Endothelial cell of hepatic sinusoid (primary cell): ENCODE measurements at regions not wholly inside any gene's neighbourhood (a gene's known extent, or its start where the extent isn't known, plus 50 kb on each side); places are given as distances from the start of the nearest gene placed in this dataset.
"Not testable (repeated sequence)": the region's sequence is repeated elsewhere in the genome, so short reads cannot be mapped to it uniquely, and the experiment has no call there.

Experiments used
- in situ Hi-C: cut with HindIII; loops from 2 replicates; pipeline ENCODE4 v1.10.0; 2017; ENCODE audit warnings: low sequenced_read_pairs

DNA sequence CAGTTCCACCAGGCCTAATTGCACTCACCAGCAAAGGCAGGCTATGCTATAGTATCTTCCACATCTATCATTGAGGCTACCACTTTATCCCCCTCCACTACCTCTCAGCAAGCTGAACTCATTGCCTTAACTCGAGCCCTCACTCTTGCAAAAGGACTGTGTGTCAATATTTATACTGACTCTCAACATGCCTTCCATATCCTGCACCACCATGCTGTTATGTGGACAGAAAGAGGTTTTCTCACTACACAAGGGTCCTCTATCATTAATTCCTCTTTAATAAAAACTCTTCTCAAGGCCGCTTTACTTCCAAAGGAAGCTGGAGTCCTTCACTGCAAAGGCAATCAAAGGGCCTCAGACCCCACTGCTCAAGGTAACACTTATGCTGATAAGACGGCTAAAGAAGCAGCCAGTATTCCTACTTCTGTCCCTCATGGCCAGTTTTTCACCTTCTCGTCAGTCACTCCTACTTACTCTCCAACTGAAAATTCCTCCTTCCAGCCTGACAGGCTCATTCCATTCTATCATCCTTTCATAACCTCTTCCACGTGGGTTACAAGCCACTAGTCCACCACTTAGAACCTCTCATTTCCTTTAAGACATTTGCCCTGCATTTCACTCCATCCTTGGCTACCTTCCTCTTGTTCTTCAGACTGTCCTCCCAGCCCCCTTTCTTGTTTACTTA lies 1110.9 kb upstream of the TMEM132C start:
- in situ Hi-C loops = not testable (repeated sequence)

- in situ Hi-C loops = not testable (repeated sequence)
Measured at GRCh38 chr12:127157501-127158366, 1109.2 kb upstream of the TMEM132C start.

- in situ Hi-C loops = no loop called here
Measured at GRCh38 chr12:127158385-127159061, 1108.4 kb upstream of the TMEM132C start.

- in situ Hi-C loops = no loop called here
Measured at GRCh38 chr12:127161466-127161865, 1105.5 kb upstream of the TMEM132C start.

- in situ Hi-C loops = no loop called here
Measured at GRCh38 chr12:127162307-127162706, 1104.7 kb upstream of the TMEM132C start.

GRCh38 chr12:127162902-127163301 lies 1104.1 kb upstream of the TMEM132C start:
- in situ Hi-C loops = no loop called here

GRCh38 chr12:127165567-127166392 lies 1101.2 kb upstream of the TMEM132C start:
- in situ Hi-C loops = no loop called here

DNA sequence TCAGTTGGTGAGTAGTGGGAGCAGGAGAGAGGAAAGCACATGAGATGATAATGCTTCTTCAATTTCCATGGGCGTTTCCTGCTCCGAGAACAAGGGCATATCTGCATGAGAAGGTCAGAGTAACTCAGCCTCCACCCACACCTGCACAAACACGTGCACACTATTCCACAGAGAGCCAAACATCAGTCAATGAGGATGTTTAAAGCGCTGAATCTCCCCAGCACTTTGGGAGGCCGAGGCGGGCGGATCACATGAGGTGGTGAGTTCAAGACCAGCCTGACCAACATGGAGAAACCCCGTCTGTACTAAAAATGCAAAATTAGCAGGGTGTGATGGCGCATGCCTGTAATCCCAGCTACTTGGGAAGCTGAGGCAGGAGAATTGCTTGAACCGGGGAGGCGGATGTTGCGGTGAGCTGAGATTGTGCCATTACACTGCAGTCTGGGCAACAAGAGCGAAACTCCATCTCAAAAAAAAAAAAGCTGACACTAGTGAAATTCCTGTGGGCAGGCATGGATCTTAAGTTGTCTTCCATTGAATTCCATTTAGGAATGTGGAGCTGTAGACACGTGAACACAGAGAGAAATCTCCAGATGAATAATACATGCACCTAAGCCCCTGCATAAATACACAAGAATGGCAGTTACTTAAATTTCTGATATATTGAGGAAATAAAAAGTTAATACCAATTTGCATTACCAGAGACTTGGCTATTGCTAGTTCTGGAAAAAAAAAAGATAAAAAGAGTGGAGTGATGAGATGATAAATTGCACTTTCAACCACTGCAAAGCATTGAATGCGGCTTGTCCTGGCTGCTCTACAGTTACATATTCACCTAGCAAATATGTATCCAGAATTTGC lies 1097.4 kb upstream of the TMEM132C start:
- in situ Hi-C loops = no loop called here

- in situ Hi-C loops = no loop called here
Measured at GRCh38 chr12:127170226-127171180, 1096.5 kb upstream of the TMEM132C start.

- in situ Hi-C loops = no loop called here
Measured at GRCh38 chr12:127172861-127173260, 1094.1 kb upstream of the TMEM132C start.

- in situ Hi-C loops = not testable (repeated sequence)
Measured at GRCh38 chr12:127173971-127174370, 1093.0 kb upstream of the TMEM132C start.

- in situ Hi-C loops = no loop called here
Measured at GRCh38 chr12:127174881-127175280, 1092.1 kb upstream of the TMEM132C start.

- in situ Hi-C loops = no loop called here
Measured at GRCh38 chr12:127175361-127175760, 1091.6 kb upstream of the TMEM132C start.

DNA sequence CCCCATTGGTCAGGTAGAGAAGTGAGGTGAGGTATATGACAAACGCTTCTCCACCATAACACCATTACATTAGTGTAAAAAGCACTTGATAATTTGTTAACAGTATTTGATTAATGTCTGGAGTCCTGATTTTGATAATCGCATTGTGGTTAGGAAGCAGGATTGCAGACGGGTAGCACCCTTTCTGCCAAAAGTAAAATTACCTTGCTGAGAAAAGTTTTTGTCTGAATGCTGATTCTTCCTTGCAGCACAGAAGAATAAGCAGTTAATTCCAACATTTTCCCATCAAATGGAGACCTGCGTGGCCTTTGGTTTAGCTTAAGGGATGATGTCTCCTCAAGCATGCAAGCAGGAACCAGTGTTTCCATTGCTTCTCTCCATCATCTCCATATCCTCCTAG lies 1090.2 kb upstream of the TMEM132C start:
- in situ Hi-C loops = no loop called here

DNA sequence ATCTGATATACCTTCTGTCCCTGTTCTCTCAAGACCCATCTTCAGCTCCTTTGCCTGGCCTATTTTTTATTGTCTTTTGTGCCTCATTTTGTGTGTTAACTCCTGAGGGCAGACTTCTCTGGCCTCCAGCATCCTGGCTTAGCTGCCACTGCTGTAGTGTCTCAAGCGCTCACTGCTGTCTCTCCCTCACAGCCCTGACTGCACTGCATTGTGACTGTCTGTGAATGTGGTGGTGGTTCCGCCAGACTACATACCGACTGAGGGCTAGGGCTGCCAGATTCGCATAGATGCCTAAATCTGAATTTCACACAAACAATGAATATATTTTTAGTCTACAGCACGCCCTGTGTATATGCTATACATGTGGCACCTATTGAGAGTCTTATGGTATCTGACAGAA lies 1088.9 kb upstream of the TMEM132C start:
- in situ Hi-C loops = no loop called here

DNA sequence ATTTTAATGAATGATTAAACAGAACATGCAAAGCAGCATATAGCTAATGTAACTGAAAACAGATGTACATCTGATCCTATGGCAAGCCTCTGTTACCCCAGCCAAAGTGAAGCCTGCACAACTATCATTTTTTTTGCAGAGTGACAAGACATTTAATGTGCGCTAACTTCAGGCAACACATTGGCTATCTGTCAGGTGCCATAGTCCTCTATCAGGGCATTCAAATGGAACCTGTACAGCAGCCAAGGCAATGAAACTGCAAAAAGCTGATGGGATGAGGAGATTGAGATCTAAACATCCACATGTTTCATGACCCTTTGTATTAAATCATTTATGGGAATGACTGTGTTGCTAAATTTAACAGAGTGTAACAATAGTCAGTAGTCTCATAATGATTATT lies 1088.5 kb upstream of the TMEM132C start:
- in situ Hi-C loops = no loop called here

DNA sequence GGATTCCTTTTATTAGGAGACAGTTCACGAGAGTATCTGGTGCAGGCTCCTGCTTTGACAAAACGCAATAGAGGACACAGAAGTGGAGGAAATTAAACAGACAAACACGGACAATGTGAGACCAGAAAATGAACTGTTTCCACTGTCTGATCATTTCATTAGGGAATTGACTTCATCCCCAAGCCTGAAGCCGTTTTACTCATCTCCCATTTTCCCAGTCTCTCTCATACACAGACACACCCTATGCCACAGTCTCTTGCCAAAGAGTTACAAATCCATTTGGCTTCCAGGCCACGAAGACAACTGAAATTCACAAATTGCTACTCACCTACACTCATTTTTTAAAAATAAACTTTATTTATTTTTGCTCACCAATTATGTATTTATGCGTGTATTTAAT lies 1087.8 kb upstream of the TMEM132C start:
- in situ Hi-C loops = no loop called here

DNA sequence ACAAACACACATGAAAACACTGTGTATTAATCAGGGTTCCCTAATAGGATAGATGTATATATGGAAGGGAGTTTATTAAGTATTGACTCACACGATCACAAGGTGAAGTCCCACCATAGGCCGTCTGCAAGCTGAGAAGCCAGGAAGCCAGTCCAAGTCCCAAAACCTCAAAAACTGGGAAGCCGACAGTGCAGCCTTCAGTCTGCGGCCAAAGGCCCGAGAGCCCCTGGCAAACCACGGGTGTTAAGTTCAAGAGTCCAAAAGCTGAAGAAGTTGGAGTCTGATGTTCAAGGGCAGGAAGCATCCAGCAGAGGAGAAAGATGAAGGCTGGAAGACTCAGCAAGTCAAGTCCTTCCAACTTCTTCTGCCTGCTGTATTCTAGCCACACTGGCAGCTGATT lies 1085.0 kb upstream of the TMEM132C start:
- in situ Hi-C loops = no loop called here

- in situ Hi-C loops = loop anchor here (5.0 kb wide), 1 partner anchor 47 kb away; no protein-coding TSS in a partner anchor
Measured at GRCh38 chr12:127189992-127190391, 1077.0 kb upstream of the TMEM132C start.
